AG09309 (cell line): ENCODE measurements at regions not wholly inside any gene's neighbourhood (a gene's known extent, or its start where the extent isn't known, plus 50 kb on each side); places are given as distances from the start of the nearest gene placed in this dataset.

Source experiments
- DNase-seq: peaks from one replicate; pipeline ENCODE4 v3.0.0-alpha.2; 2010; ENCODE audit warnings: low read depth
- H3K4me3 ChIP-seq: 2 replicates; pipeline ENCODE4 v1.5.1; 2011; ENCODE audit warnings: mild to moderate bottlenecking, low read depth, low read length, moderate library complexity; ENCODE audit not compliant: control insufficient read depth
- CTCF ChIP-seq: IDR thresholded peaks from 2 replicates; pipeline ENCODE4 v1.5.1; 2011; ENCODE audit warnings: mild to moderate bottlenecking, low read depth, low read length, inconsistent platforms; ENCODE audit not compliant: insufficient read depth, control insufficient read depth; ENCODE audit errors: missing control alignments

GRCh38 chr5:68920888-68921287 lies 172.9 kb upstream of the SLC30A5 start:
- no peak for TF ChIP-seq CTCF
- no peak for DNase-seq
- no peak overlapping the region for H3K4me3 ChIP-seq

- DNase-seq: no peak
- TF ChIP-seq CTCF: no peak
- H3K4me3 ChIP-seq: no peak overlapping the region
Measured at GRCh38 chr5:68922172-68922987, 171.4 kb upstream of the SLC30A5 start.

GRCh38 chr5:68924481-68925145 lies 169.2 kb upstream of the SLC30A5 start:
- no peak overlapping the region for H3K4me3 ChIP-seq
- peak; percentile 78 for DNase-seq
- TF ChIP-seq CTCF: no peak

GRCh38 chr5:68928617-68929302 lies 165.1 kb upstream of the SLC30A5 start:
- no peak overlapping the region for H3K4me3 ChIP-seq
- no peak for TF ChIP-seq CTCF
- DNase-seq: no peak

GRCh38 chr5:68930139-68930538 lies 163.7 kb upstream of the SLC30A5 start:
- no peak overlapping the region for H3K4me3 ChIP-seq
- no peak for DNase-seq
- TF ChIP-seq CTCF: no peak

GRCh38 chr5:68932830-68933434 lies 160.9 kb upstream of the SLC30A5 start:
- no peak overlapping the region for H3K4me3 ChIP-seq
- TF ChIP-seq CTCF: no peak
- no peak for DNase-seq
